ENCODE measurements at regions not wholly inside any gene's neighbourhood (a gene's known extent, or its start where the extent isn't known, plus 50 kb on each side); places are given as distances from the start of the nearest gene placed in this dataset.
A peak's percentile ranks its signal among the peaks of the same experiment; 100 is the strongest.

- DNase-seq = no peak
- TF ChIP-seq GATA1 (IDR thresholded peaks at IDR 0.05; ENCODE audit: low read depth, low read length) (no peak), POLR2A (IDR thresholded peaks at IDR 0.05; ENCODE audit: low read length) (no peak)
These were observed 104.2 kb upstream of the MVB12B start for GRCh38 chr9:126222363-126222834.

GRCh38 chr9:126222835-126223431 is 103.7 kb upstream of the MVB12B start:
- TF ChIP-seq GATA1 (IDR thresholded peaks at IDR 0.05; ENCODE audit: low read depth, low read length) (no peak), POLR2A (IDR thresholded peaks at IDR 0.05; ENCODE audit: low read length) (no peak)
- no peak for DNase-seq

- no peak for DNase-seq
- no peak for TF ChIP-seq GATA1 (IDR thresholded peaks at IDR 0.05; ENCODE audit: low read depth, low read length)
- TF ChIP-seq POLR2A (IDR thresholded peaks at IDR 0.05; ENCODE audit: low read length) = no peak
These were observed 102.7 kb upstream of the MVB12B start for GRCh38 chr9:126223798-126224531.

- no peak for TF ChIP-seq POLR2A (IDR thresholded peaks at IDR 0.05; ENCODE audit: low read length)
- TF ChIP-seq GATA1 (IDR thresholded peaks at IDR 0.05; ENCODE audit: low read depth, low read length) = no peak
- DNase-seq = no peak
These were observed 100.7 kb upstream of the MVB12B start for GRCh38 chr9:126225611-126226609.

- DNase-seq = no peak
- TF ChIP-seq POLR2A (IDR thresholded peaks at IDR 0.05; ENCODE audit: low read length) (no peak), GATA1 (IDR thresholded peaks at IDR 0.05; ENCODE audit: low read depth, low read length) (no peak)
These were observed 99.4 kb upstream of the MVB12B start for GRCh38 chr9:126226991-126227936.

GRCh38 chr9:126228111-126228780 is 98.4 kb upstream of the MVB12B start:
- DNase-seq = no peak
- no peak for TF ChIP-seq GATA1 (IDR thresholded peaks at IDR 0.05; ENCODE audit: low read depth, low read length)
- no peak for TF ChIP-seq POLR2A (IDR thresholded peaks at IDR 0.05; ENCODE audit: low read length)

GRCh38 chr9:126228781-126229444 is 97.7 kb upstream of the MVB12B start:
- TF ChIP-seq POLR2A (IDR thresholded peaks at IDR 0.05; ENCODE audit: low read length) (no peak), GATA1 (IDR thresholded peaks at IDR 0.05; ENCODE audit: low read depth, low read length) (no peak)
- peak; percentile 54 to 69 for DNase-seq

- no peak for DNase-seq
- TF ChIP-seq GATA1 (IDR thresholded peaks at IDR 0.05; ENCODE audit: low read depth, low read length) (no peak), POLR2A (IDR thresholded peaks at IDR 0.05; ENCODE audit: low read length) (no peak)
These were observed 97.1 kb upstream of the MVB12B start for GRCh38 chr9:126229501-126229900.

GRCh38 chr9:126230692-126231091 is 95.9 kb upstream of the MVB12B start:
- DNase-seq = no peak

GRCh38 chr9:126232461-126232860 is 94.2 kb upstream of the MVB12B start:
- DNase-seq = no peak
- TF ChIP-seq GATA1 (IDR thresholded peaks at IDR 0.05; ENCODE audit: low read depth, low read length) = no peak
- TF ChIP-seq POLR2A (IDR thresholded peaks at IDR 0.05; ENCODE audit: low read length) = no peak

More at GRCh38 chr9:126230692-126231091, 95.9 kb upstream of the MVB12B start:
- no peak for TF ChIP-seq GATA1 (IDR thresholded peaks at IDR 0.05; ENCODE audit: low read depth, low read length)
- TF ChIP-seq POLR2A (IDR thresholded peaks at IDR 0.05; ENCODE audit: low read length) = no peak

GRCh38 chr9:126233175-126233574 is 93.5 kb upstream of the MVB12B start:
- DNase-seq = no peak
- TF ChIP-seq POLR2A (IDR thresholded peaks at IDR 0.05; ENCODE audit: low read length) (no peak), GATA1 (IDR thresholded peaks at IDR 0.05; ENCODE audit: low read depth, low read length) (no peak)

All from erythroblast (primary cell).